ENCODE measurements at regions not wholly inside any gene's neighbourhood (a gene's known extent, or its start where the extent isn't known, plus 50 kb on each side); places are given as distances from the start of the nearest gene placed in this dataset.

DNA sequence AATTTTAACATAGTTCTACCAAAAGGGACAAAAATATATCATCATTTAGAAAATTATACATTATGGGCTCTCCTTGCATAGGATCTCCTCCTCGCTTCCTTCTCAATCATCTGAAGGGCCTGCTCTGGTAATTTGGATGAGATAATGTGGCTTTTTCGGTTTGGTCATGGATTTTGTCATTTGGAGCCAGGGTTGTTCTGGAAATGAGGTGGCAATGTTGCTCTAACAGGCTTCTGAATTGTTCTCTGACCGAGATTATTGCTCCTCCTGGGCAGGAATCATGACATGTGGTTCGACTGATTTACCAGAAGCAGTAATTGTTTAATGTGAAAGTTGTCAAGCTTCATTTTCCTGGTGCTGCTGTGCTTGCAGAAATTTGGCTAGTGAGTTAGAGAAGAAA lies 194.7 kb upstream of the ERBB4 start:
- BruUV-seq (replicated peaks) = no TSS peak
- Histone ChIP-seq H3K79me2 (ENCODE audit: control insufficient read depth, insufficient read depth, low read length) (no peaks in the 10 kb centered on the region), H3K27me3 (ENCODE audit: control insufficient read depth in 2 of 2, insufficient read depth in 2 of 2, low read length in 2 of 2) (no peaks in the 10 kb centered on the region), H4K20me1 (replicated peaks; ENCODE audit: control insufficient read depth, extremely low read depth, insufficient read depth, low read length) (no peaks in the 10 kb centered on the region), H3K9me3 (replicated peaks; ENCODE audit: control insufficient read depth, insufficient read depth, low read length) (no peaks in the 10 kb centered on the region), H3K27ac (ENCODE audit: insufficient read depth, low read depth, low read length) (no peak overlapping the region), H3K36me3 (ENCODE audit: control insufficient read depth in 2 of 2, extremely low read depth in 1 of 2, insufficient read depth in 2 of 2, low read length in 2 of 2) (no peaks in the 10 kb centered on the region), H2AFZ (ENCODE audit: low read depth, low read length) (no peak overlapping the region), H3K9ac (replicated peaks; ENCODE audit: extremely low read depth, insufficient read depth, low read length) (no peak overlapping the region), H3K4me2 (ENCODE audit: insufficient read depth, low read length) (no peak overlapping the region), H3K4me1 (ENCODE audit: control insufficient read depth, extremely low read depth, insufficient read depth, low read length) (no peaks in the 10 kb centered on the region), H3K4me3 (replicated peaks in 1 of 3; ENCODE audit: insufficient read depth in 1 of 3, low read depth in 1 of 3, low read length in 3 of 3) (no peak overlapping the region), H3K9me1 (replicated peaks; ENCODE audit: control insufficient read depth, extremely low read depth, insufficient read depth, low read length) (no peaks in the 10 kb centered on the region)
- DNase-seq (ENCODE audit: low read depth, low spot score) = no peak
- TF ChIP-seq JUN (IDR thresholded peaks at IDR 0.05; ENCODE audit: borderline replicate concordance, insufficient read depth, insufficient read length, low read depth) (no peak), MYC (IDR thresholded peaks at IDR 0.05; ENCODE audit: low read depth, low read length) (no peak), POLR2A (IDR thresholded peaks at IDR 0.05; ENCODE audit: low read depth, low read length) (no peak), EZH2 (IDR thresholded peaks at IDR 0.05; ENCODE audit: borderline replicate concordance, low read depth, low read length, severe bottlenecking) (no peak), FOS (IDR thresholded peaks at IDR 0.05; ENCODE audit: borderline replicate concordance, insufficient read depth, low read length) (no peak), MAX (IDR thresholded peaks at IDR 0.05; ENCODE audit: insufficient read depth, insufficient read length) (no peak), POLR2AphosphoS5 (IDR thresholded peaks at IDR 0.05; ENCODE audit: insufficient read depth, low read depth, low read length) (no peak), GATA2 (IDR thresholded peaks at IDR 0.05; ENCODE audit: insufficient read depth, insufficient read length, low read depth, low read length) (no peak)
- TF ChIP-seq, protein P1, sequence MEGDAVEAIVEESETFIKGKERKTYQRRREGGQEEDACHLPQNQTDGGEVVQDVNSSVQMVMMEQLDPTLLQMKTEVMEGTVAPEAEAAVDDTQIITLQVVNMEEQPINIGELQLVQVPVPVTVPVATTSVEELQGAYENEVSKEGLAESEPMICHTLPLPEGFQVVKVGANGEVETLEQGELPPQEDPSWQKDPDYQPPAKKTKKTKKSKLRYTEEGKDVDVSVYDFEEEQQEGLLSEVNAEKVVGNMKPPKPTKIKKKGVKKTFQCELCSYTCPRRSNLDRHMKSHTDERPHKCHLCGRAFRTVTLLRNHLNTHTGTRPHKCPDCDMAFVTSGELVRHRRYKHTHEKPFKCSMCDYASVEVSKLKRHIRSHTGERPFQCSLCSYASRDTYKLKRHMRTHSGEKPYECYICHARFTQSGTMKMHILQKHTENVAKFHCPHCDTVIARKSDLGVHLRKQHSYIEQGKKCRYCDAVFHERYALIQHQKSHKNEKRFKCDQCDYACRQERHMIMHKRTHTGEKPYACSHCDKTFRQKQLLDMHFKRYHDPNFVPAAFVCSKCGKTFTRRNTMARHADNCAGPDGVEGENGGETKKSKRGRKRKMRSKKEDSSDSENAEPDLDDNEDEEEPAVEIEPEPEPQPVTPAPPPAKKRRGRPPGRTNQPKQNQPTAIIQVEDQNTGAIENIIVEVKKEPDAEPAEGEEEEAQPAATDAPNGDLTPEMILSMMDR (IDR thresholded peaks at IDR 0.05; ENCODE audit: extremely low read depth in 1 of 2, insufficient read depth in 1 of 2, low read depth in 1 of 2, low read length in 2 of 2) = no peak
- ChIA-PET POLR2A (no interaction called here), CTCF (no interaction called here)
- dilution Hi-C loops (cut with MboI; ENCODE audit: extremely low pct_ligation_motif_present, low sequenced_read_pairs) (no loop called here), intact Hi-C loops (cut with micrococcal nuclease) (no loop called here)
- FAIRE-seq = no peak
